Fibroblast of the conjunctiva (primary cell): ENCODE measurements at regions not wholly inside any gene's neighbourhood (a gene's known extent, or its start where the extent isn't known, plus 50 kb on each side); places are given as distances from the start of the nearest gene placed in this dataset.

Experiments
- DNase-seq: peaks from one replicate; pipeline ENCODE4 v3.0.0-alpha.2; 2010; ENCODE audit warnings: low read depth

DNA sequence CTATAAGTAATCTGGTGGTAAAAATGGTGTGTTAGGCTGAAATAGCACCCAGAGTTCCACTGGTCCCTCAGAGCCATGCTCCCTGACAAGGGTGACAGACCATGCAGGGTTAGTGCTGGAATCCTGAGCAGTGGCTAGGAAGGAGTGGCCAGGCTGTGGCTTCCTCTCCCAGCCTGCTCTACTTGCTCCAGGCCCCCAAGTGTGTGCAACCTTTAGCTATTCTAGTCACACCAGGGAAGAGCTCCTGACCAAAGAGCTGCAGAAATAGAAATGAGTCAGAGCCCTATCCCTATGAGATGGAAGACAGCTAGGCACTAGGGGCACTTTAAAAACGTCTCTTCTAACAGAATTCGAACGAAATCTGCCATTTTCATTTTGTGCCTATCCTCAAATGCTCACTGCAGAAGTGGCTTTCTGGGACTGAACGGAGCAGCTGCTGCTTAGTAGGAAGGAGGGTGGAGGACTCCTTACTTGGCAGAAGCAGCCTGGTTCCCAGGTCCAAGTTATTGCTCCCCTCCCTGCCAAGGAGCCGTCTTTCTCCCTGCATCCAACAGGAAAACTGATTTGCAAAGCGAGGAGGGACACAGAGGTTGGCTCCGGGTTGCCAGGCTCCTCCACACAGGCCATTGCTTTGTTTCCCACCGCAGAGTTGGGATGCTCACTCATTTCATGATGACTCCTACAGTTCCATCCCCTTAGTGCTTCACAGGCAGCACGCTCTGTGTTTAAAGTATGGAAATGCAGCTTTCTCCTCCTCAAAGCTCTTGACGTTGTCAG, 754.5 kb downstream of the C6orf118 start:
- DNase-seq: no peak

DNA sequence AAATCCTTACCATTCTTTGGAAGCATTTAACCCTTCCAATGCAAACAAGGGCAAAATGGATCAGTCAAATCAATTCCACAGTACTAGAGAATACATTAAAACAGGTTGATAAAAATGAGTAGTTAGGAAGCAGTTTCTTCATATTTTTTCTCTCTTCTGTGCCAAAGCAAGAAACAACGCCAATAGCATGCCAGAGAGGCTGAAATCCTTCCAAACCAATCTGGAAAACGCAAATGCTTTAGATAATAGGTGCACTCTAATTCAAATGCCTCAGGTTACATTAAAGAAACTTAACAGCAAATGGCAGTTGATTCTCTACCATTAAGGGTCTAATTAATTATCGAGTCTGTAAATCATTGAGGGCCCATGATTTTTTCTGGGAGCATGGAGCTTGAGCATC, 755.2 kb downstream of the C6orf118 start:
- no peak for DNase-seq

DNA sequence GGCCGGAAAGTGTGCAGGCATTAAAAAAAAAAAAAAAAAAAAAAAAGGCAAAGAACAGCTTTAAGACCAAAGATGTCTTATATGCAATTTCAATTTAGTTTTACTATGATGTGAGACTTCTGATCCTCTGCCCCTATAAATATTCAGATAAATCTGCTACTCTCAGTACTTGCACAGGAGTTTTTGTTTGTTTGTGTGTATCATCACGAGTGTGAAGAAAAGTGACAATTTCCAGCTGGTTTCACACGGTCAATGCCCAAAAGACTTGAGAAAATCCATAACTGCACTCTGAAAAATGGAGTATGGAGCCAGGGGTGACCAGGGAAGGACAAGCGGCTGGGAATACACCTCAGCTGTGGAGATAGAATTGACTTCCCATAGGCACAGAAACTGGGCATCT, 757.7 kb downstream of the C6orf118 start:
- no peak for DNase-seq

DNA sequence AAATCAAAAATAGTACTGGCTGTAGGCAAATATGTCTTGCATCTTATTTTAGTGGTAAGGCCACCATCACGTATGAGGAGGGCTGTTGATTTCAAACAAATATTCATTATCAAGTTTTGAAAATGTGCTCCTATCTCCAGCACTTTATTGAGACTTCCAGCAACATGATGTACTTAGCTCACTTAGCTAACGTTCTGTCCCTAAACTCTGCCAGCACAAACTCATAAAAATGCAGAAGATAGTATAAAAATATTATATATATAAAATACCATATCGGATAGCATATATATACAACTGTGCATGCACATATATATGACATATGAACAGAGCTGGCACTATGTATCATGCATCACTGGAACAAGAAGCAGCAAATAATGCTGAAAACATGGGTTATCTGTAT, 762.3 kb downstream of the C6orf118 start:
- no peak for DNase-seq

DNA sequence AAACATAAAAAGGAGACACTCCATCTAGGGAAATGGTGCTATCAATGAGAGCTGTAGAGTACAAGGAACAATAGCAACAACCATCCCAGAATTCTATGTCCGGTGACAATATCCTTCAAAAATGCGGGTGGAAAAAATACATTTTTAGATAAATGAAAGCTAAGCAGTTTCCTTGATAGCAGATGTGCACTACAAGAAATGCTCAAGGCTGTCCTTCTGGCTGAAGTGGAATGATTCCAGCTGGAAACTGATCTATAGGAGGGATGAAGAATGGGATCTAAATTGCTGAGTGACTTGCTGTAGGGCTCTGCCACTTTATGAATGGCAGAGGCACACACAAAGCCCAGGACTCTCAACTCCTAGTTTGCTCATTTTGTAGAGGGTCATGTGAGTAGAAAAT, 763.1 kb downstream of the C6orf118 start:
- no peak for DNase-seq

DNA sequence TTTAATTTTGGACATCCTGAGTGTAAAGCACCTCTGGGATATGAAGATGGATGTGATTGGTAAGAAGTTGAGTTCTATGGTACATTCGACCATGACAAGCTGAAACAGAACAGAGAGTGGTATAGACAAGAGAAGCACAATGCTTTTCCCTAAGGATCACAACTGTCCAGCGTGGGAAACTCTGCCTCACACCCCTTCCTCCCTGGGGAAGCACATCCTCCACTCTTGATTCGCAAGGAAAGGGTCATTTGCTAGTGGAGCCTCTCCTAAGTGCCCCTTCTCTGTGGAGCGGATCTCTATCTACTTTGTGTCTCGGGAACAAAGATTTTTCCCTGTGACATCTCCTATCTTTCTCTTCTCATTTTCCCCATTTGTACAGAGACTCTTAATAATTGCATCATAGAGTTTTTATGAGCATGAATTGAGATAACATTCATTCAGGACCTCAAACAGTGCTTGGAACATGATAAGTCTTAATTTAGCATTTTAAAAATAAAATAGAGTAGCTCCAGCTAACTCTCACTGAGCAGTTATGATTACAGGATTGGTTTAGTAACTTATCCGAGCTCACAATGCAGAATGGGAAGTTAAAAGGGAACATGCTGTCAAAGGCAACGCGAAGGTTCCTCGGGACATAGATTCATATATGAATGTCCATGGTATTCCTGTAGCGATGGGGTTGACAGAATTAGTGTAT, 775.2 kb downstream of the C6orf118 start:
- no peak for DNase-seq

DNA sequence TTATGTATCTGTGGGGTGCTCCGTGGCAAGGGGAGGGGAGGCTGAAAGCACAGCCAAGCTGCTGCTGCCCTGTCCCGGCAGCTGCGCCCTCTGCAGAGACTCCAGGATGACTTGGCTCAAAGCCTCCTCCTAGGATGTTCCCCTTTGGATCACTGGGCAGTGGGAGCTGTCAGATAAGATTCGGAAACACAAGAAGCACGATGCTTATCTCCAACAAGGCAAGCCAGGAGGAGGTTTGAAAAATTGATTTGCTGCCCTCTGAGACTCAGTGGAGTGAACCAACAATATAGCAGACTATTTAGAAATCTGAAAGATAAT, 776.4 kb downstream of the C6orf118 start:
- no peak for DNase-seq

DNA sequence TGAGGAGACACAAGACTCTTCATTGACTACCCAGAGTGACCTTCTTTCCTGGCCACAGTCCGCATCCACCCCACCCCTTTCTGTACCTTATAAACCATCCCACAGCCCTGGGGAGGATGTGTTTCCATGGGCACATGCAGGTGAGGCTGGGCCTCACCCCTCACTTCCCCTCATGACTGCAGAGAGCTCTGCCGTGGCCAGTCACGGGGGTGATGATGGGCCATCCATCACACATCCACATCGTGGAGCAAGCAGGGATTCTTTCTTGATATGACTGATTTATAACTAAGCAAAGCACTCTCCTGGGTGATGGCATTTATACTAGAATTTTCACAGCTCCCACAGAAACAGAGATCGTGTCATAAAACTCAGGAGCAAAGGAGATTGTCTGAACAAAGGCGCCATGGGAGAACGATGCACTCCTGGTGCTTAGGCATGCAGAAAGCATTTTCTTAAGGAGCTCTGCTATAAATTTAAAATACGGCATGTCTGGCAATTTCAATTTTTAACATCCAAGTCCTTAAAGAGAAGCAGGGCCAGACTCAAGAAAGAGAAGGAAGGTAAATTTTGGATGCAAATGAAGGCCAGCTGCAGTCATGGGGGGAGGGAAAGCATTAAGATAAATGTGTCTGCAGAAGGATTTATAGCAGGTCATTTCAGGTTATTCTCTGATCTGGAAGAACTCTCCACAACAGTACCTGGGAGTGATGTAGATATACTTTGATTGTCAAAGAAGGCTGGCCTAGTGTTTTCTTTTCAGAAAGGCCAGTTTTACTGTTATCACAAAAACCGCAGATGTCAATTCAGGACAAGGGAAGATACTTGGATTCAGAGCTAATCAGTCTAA, 777.0 kb downstream of the C6orf118 start:
- DNase-seq: no peak

DNA sequence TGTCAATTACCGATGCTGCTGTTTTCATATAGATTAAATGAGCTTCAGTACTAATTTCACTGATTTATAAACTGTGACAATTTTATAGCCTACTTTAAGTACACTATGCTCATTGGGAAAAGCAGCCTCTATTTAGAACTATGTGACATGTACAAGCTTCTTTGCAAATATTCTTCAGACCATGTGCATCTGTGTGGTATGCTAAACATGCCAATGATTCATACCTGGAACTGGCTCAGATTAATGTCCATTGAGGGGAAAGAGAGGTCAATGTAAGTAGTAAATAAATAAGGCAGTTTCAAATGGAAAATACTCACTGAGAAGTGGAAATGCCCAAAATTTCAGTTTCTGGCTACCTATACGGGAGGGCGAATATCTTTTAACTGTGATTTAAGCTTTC, 777.7 kb downstream of the C6orf118 start:
- DNase-seq: no peak

DNA sequence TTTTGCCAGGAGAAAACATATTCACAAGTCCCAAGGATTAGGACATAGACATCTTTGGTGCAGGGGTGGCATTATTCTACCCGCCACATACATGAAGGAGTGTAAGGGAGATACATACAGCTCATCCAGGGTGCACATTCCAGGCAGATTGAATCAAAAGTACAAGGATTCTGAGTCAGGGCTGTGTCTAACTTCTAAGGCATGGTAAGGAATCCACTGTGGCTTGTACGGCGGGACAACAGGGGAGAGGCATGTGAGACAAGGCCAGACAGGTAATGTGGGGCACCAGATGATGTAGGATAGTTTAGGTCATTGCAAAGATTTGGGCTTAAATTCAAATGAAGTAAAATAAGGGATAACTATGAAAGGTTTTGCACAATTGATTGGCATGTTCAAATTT, 780.9 kb downstream of the C6orf118 start:
- DNase-seq: no peak

DNA sequence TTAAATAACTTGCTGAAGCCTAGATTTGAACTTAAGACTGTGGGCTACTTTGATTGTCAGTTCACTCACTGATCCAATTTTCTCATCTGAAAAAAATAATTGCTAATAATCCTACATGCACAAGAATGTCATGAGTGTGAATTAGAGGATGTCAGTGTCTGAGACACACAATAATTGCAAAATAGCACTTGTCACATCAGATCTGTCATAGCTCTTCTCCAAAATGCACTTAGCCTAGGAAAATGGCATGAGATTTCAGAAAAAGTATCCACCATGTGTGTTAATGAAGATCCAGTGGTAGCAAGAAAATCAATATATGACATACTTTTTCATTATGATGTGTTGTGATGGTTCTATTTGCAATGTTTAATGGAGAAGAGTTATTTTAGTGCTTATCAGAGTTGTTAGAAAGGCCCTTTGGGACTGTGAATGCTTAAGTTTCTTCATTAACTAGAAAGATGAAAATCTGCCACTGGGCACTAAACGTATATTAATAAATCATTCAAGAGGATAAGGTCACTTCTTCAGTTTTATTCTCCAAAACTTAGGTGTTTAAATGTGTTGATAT, 786.2 kb downstream of the C6orf118 start:
- DNase-seq: no peak

DNA sequence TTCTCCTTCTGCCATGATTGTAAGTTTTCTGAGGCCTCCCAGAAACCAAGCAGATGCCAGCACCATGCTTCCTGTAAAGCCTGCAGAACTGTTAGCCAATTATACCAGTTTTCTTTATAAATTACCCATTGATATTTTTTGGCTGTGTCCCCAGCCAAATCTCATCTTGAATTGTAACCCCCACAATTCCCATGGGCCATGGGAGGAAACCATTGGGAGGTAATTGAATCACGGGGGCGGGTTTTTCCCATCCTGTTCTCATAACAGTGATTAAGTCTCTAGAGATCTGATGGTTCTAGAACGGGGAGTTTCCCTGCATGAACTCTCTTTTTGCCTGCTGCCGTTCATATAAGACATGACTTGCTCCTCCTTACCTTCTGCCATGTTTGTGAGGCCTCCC, 788.5 kb downstream of the C6orf118 start:
- DNase-seq: no peak

DNA sequence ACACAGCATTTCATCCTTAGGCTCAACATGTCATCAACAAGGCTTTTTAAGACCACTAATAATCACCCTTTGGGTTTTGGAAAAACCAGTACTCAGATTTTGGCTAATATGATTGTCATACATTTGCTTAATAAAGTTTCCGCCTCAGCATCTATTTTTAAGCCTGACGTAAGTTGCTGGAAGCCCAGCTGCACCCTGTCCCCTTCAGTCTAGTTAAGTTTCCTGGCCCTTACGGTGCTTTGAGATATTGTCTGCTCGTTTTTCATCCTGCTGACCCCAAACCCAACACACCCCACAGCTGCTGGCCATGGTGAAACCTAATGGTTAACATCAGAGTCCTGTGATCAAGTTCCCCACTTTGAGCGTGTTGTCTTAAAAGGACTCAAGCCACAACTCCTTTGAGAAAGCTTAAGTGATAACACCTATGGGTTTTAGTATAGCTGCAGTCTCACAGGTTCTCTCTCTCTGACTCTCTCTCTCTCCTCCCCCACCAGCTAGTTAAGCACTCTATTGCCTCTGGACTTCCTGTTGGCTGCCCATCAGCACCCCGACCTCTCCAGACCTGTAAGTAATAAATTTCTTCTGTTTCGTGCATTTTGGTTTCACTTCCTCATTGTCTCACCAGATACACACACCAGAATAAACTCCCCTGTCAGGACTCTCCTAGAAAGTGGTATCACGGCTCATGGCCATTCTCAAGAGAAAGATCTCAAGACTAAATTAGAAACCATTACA, 802.0 kb downstream of the C6orf118 start:
- DNase-seq: no peak

DNA sequence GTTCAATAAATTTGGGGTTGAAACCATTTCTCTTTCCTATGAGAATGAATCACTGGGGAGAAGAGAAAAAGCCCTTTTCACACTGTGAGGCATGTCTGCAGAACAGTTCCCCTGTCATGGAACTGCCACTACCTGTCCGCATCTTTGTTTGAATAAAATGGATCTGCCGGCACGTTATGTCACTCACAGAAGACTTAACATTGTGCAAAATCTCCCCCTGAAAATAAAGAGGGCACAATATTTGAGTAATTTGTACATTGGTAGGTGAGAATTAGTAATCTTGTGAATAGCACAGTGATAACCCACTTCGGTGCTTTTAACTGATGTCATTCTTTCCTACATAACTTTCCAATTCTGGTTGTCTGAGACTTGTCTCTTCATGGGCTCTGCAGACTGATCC, 804.0 kb downstream of the C6orf118 start:
- no peak for DNase-seq

DNA sequence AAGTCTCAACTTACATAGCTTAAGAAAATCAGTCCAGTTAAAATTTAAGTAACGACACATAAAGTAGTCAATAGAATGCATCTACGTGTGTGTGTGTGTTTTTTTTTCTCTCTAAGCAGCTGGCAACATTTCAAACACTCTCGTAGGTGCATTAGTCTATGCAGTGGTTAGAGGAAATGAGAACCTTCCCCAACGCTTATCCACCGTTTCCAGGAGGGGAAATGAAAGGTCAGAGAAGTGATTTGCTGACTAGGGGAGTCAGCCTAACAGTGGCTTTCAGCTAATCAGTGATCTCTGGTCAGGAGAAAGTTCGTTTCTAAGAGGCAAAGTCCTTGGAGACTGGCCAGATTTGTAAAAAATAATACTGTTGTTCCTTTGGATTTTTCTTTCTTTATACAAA, 806.6 kb downstream of the C6orf118 start:
- DNase-seq: no peak

DNA sequence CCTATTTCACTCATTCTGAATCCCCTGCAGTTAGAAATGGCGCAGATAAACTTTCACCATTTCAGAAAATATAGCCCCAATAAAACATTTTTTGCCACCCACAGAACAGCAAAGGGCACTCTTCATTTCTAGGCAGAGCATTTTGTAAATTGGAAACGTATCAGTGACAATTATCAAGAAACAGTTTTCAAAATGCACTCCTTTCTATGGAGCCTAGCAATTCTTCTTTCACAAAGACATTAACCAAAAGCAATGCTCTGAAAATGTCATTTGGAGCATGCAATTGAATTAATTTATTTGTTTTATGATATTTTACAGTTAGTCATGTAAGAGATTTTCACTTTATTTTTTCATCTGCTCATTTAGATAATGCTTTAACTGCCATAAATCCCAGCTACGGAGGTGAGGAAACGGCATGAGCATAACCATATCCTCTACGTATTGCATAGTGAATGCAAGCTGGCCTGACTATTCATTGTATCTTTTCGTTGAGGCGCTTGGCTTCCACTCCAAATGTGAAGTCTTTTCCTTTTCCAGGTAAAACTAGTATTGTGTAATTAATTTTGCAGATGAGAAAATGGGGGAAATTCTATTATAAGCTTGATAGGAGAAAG, 813.4 kb downstream of the C6orf118 start:
- no peak for DNase-seq

DNA sequence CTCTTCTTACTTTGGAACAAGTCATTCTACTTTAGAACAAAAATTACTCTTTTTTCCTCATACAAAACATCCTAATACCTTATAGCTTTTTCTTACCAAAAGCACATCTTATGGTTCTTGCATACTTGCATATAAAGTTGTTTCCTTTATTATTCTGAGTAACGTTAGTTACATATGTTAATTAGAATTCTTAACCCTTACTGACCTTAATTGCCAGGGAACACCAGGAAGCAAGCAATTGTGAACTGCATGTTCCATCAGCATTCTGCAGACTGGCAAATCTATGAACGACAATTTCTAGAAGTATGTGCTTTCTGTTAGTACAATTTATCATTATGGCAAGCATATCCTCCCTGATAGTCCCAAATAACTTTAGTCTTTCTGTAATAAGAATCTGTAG, 831.0 kb downstream of the C6orf118 start:
- no peak for DNase-seq

DNA sequence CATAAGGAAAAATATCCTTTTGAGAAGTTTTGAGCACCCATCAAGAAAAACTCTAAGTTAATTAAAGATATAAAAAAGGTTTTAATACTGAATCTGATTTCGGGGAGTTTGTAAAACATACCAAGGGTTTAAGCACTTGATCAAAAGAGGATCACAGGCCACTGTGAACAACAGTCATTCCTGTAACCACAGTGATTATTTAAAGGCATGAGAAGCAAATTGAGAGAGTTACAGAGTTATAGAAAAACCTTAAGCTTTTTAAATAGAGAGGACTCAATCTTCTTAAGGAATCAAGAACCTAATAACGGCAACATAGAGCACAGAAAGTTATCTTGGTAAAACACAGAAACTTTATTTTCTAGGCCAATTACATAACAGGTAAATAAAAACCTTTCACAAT, 831.6 kb downstream of the C6orf118 start:
- no peak for DNase-seq

DNA sequence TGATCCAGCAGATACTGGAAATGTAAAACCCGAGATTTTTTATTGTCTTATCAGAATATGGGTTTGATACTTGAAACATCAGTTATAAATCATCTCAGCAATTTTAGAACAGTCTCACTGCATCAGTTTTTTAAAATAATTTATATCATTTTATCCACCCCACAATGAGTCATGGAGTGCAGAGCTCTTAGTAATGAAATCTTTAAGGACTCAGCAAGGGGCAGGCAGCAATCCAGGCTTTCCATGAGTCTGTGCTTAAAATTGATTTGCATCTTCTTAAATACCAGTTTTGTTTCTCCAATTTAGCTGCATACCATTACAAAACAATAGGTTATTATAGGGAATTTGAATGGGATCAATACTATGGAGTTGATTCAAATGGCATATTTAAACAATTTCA, 832.3 kb downstream of the C6orf118 start:
- no peak for DNase-seq

DNA sequence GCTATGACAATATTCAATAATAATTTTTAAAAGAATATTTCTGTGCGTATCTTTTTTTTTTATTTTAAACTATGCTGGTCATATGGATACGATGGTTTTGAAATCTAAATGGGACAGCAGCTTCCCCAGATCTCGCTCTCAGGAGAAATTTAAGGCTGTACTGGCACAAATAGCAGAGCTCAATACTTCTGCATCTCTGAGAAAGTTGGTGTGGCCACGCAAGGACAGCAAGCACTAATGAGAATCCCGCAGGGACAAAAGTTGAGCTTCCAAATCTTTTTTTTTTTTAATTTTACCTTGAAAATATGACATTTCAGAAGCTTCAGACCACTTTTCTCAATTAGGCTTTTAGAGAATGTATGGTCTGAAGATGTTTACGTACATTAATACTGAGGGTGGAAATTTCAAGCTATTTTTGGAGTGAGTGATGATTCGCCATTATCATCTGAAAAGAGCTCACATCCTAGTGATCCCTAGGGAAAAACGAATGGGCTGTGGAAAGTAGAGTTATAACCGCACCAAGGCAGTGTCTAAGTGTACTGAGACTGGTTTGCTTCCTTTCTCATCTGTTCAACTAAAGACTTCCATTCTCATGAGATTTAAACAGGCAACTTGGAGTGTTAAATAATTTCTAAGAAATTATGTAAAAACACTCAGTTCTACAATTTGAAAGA, 840.0 kb downstream of the C6orf118 start:
- no peak for DNase-seq

DNA sequence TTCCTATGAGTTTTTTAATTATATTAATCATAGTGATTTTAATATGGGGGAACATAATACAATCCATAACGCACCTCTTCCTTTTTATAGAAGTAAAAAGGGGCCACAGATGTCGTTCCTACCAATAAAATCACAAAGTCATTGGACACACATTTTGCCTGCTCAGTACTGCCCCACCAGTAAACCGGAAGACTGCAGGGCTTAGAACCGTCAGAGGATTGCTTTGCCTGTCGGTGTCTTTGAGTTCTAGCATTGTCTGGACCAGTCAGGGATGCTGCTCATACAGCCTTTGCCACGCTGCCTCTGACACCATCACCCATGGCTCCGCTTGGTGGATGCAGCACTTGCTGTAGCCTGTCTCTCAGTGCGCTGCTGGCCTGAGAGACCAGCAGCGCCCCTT, 853.6 kb downstream of the C6orf118 start:
- no peak for DNase-seq
